HG03378 (cell line): ENCODE measurements at regions not wholly inside any gene's neighbourhood (a gene's known extent, or its start where the extent isn't known, plus 50 kb on each side); places are given as distances from the start of the nearest gene placed in this dataset.
"Not testable (repeated sequence)": the region's sequence is repeated elsewhere in the genome, so short reads cannot be mapped to it uniquely, and the experiment has no call there.

Experiments
- ATAC-seq: cut with Tn5 transposase; IDR thresholded peaks from one replicate; pipeline ENCODE4 v1.9.1; 2021; ENCODE audit warnings: mild to moderate bottlenecking, moderate library complexity; ENCODE audit not compliant: unreplicated experiment

DNA sequence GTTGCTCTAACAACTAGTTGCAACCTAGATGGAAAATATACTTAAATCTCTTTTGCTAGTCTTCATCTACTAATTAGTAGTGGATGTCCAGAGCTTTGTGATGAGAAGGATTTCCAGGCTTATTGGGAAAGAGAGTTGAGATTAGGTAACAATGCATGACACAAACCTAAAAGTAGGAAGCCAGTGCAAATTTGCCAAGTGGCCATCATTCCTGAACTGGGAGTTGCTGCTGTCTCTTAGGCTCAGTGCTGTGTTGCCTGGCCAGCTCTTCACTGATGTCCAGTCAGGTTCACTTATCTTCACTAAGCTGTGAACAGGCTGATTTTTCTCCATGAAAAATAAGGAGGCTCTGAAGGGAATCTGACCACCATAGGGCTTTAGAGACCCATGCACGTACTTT, 105.6 kb upstream of the AMOT start:
- no peak for ATAC-seq

DNA sequence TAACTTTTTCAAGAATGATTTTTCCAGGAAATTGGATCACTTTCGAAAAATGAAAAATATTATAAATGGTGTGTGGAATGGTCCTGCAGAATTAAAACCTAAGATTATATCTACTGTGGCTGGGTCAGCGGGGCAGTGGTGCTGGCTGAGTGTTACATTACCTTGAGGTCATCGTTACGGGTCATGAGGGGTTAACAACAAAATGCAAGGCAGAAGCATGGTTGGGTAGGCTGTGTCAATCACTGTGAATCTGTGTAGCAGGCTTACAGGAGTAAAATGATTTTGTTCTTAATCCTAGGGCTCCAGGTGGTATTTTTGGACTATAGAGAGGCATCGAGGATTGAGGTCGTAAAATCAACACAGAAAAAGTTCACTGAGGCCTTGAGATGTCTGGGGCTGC, 105.2 kb upstream of the AMOT start:
- ATAC-seq, result no peak

DNA sequence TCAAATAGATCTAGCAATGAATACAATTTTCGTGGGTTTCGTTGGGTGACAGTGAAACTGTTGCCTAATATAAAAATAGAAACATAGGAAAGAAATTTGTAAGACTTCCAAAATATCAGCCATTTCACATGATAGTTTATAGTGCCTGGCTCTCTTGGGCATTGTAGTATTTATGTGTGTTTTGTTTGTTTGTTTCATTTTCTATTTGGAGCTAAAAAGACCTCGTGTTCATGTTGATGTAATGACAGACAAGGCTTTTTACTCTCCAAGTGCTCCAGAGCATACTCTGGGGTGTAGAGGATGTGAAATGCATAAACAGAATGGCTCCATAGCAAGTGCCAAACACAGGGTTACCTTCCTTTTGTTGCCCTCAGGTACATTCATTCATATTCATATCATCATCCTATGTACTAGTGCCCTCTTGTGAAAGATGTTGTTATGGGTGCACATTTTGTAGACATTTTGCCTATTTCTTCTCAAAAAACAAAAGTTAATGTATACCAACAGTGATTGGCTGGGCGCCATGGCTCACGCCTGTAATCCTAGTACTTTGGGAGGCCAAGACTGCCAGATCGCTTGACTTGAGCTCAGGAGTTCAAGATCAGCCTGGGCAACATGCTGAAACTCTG, 100.7 kb upstream of the AMOT start:
- peak; percentile 91 for ATAC-seq

DNA sequence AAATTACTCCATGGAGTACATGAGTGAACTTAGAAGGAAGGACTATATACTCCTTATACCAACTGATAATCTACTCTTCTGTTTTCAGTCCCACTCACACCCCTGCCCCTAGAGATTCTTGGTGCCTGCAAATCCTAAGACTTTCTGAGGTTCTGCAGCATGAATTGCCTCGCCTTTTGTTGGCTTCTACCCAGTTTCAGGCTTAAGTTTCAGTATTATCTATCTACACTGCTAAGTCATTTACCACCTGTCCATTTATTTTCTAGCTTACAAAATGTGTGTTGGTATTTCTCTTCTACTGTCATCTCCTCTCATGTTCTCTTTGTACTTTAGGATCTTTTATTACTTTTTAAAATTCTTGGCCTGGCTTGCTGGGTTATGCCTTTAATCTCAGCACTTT, 94.4 kb upstream of the AMOT start:
- ATAC-seq, result no peak

DNA sequence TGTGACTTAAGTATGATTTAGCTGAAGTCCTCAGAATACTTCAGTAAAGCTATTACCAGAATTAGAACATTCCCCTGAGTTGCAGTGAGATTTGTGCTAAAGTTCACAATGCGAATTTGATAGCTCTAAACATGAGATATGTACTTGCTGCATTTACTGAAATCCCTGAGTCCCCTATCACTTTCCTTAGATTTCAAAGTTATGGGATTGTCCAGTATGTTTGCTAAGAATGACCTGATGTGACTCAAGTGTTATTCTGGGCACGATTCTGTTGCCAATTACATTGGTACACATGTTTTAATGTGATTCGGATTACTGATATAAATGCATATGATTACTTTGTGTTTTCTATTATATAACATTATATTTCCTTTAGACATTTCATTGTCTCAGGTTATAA, 91.3 kb upstream of the AMOT start:
- no peak for ATAC-seq

DNA sequence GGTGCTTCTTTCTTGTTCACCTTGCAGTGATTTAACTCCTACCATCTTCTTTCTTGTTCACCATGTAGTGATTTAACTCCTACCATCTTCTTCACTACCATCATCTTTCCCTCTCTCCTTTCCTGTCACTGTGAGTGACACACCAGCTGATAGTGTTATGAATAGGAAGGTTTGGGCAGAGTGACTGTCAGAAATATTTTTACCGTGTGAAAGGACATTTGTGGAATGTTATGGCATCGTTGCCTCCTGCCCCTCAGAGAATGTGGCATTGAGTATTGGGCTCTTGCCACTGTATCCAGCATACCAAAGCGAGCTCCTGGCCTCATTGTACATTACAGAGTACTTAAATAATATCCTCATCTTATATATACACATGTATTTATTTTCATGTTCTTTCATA, 90.8 kb upstream of the AMOT start:
- no peak for ATAC-seq

DNA sequence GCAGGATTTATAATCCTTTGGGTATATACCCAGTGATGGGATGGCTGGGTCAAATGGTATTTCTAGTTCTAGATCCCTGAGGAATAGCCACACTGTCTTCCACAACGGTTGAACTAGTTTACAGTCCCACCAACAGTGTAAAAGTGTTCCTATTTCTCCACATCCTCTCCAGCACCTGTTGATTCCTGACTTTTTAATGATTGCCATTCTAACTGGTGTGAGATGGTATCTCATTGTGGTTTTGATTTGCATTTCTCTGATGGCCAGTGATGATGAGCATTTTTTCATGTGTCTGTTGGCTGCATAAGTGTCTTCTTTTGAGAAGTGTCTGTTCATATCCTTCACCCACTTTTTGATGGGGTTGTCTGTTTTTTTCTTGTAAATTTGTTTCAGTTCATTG, 82.8 kb upstream of the AMOT start:
- not testable (repeated sequence) for ATAC-seq

DNA sequence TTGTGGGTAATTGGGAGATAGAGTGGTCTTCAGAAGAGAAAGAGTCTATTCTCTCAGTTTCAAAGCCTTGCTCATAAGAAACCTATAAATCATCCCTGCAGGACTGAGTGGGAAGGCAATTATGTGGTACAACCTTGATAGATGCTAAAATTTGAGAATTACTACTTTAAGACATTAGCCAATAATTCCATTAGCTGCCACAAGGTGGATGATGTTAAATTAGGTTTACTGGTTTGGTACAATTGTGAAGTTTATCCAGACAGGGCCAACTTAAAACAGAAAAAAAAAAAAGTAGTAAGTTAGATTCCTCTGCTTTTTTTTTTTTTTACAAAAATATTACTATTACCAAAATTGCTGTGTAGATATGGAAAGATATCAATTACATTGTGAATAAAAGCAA, 73.2 kb upstream of the AMOT start:
- no peak for ATAC-seq

DNA sequence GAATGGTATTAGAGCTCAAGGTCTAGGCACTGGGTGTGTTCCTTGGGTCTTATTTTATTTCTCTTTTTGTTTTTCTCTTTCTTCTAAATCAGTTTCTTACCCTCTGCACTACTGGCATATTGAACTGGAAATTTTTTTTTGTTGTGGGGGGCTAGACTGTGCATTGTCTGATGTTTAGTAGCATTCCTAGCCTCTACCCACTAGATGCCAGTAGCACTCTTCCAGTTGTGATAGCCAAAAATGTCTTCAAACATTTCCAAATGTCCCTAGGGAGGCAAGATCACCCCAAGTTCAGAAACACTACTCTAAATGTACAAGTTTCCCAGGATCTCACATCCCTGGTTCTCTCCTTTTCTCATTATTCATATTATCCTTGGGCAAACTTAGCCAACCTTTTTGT, 69.8 kb upstream of the AMOT start:
- ATAC-seq, result no peak

DNA sequence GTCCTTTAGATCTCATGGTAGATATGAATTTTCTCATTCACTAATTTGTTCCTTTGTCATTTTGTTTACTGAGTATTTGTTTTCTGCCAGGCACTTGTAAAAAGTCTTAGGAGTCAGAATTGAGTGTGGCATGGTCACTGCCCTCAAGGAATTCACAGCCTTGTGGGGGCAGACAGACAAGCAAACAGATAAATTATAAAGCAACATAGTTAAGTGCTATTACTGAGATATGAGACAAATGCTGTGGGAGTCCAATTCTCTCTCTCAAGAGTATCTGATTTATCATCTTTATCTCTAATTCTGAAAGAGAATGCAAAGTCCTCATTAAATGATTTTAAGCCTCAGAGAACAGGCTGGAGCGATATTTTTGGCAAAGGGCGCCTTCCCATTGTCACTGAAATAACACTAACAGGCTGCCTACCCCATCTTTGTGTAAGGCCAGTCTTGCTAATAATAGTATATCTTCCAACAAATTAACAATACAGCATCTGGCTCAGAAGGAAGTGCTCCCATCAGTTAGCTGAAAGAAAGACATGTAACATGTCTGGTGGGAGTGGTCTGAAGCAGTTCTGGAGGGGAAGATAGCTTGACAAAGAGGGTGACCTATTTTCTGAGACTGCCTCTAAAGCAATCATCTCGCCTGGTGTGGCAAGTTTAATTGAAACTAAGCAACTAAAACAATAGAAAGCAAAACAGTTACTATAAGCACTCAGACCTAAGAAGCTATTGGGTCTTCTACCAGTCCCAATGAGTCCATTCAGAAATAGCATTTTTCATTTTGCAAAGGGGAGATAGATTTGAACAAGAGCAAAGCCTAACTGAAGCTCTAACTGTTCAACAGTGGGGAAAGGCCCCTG, 61.5 kb upstream of the AMOT start:
- no peak for ATAC-seq

DNA sequence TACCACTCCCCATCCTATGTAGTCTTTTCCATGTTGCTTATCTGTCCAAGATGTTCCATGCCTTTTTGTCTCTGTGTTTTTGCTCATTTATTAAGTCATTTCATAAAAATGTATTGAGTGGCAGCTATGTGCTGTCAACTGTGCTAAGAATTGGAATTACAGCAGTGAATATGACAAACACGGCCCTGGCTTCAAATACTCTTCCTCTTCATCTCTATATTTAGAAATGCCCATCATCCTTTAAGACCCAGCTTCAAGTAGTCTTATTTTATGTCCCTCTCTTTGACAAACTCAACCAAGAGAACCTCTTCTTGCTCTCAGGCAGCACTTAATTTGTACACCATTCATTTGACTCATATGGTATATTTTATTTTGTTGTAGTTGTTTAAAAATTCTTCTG, 55.4 kb upstream of the AMOT start:
- no peak for ATAC-seq
